ENCODE measurements at regions not wholly inside any gene's neighbourhood (a gene's known extent, or its start where the extent isn't known, plus 50 kb on each side); places are given as distances from the start of the nearest gene placed in this dataset.

DNA sequence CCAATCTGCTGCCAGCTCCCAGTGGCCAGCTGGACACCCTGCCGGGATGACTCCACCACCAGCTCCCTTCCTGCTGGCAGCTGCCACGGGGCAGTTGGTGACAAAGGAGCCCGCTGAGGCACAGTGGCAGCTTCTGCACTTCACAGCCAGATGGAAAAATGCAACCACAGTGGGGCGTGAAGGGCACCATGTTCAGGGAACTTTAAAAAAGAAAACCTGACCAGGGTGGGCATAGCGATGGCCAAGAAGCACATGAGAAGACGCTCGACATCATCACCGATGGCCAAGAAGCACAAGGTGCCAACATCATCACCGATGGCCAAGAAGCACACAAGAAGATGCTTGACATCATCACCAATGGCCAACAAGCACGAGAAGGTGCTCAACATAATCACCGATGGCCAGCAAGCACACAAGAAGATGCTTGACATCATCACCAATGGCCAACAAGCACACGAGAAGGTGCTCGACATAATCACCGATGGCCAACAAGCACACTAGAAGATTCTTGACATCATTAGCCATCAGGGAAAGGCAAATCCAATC lies 243.5 kb downstream of the EIPR1 start:
- Histone ChIP-seq H3F3A (ENCODE audit: insufficient read depth, low read depth) (no peaks in the 10 kb centered on the region), H3K27me3 (ENCODE audit: insufficient read depth, low read depth) (peaks cover 25% of the 10 kb centered on the region), H3K79me2 (ENCODE audit: low read depth) (no peaks in the 10 kb centered on the region), H3K4me3 (no peak overlapping the region), H3K36me3 (ENCODE audit: low read depth) (no peaks in the 10 kb centered on the region), H3K4me1 (replicated peaks; ENCODE audit: insufficient read depth) (no peaks in the 10 kb centered on the region), H3K9me3 (ENCODE audit: insufficient read depth, low read depth) (no peaks in the 10 kb centered on the region; the same call in 1 of the 2 replicates), H3K9me2 (ENCODE audit: insufficient read depth) (no peaks in the 10 kb centered on the region), H3K27ac (no peak overlapping the region), H4K20me1 (ENCODE audit: insufficient read depth) (no peaks in the 10 kb centered on the region), H3K4me2 (no peak overlapping the region), H2AFZ (no peak overlapping the region)
- intact Hi-C loops (cut with micrococcal nuclease; ENCODE audit: unreplicated experiment): no loop called here
- DNase-seq: no peak
- POLR2A ChIA-PET (ENCODE audit: unreplicated experiment): no interaction called here
- CTCF ChIA-PET: no interaction called here
- TF ChIP-seq EZH2 (IDR thresholded peaks at IDR 0.05; ENCODE audit: low read depth) (no peak), CTCF (conservative IDR thresholded peaks at IDR 0.05) (no peak)
- BruUV-seq (replicated peaks): no TSS peak

DNA sequence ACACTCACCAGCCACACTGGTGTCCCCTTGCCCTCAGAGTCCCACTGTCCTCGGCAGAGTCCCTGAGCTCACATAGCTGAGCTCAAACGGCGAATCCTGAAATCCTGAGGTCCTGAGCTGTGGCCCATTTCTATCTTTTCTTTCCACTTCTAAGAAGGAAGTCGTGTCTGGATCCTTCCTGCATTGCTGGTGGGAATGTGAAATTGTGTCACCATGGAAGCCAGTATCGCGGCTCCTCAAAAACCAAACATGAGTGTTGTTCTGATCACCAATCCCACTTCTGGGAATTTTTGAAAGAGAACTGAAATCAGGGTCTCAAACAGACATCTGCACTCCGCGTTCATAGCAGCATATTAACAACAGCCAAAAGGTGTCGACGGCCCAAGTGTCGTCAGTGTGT lies 244.7 kb downstream of the EIPR1 start:
- no peaks in the 10 kb centered on the region for H3K36me3 ChIP-seq (ENCODE audit: low read depth)
- CTCF ChIA-PET: no interaction called here
- no peaks in the 10 kb centered on the region for H3F3A ChIP-seq (ENCODE audit: insufficient read depth, low read depth)
- no peak overlapping the region for H3K4me3 ChIP-seq
- H3K27me3 ChIP-seq (ENCODE audit: insufficient read depth, low read depth): peaks cover 35% of the 10 kb centered on the region
- H3K9me2 ChIP-seq (ENCODE audit: insufficient read depth): no peaks in the 10 kb centered on the region
- POLR2A ChIA-PET (ENCODE audit: unreplicated experiment): no interaction called here
- no peak overlapping the region for H3K27ac ChIP-seq
- H3K4me2 ChIP-seq: no peak overlapping the region
- H4K20me1 ChIP-seq (ENCODE audit: insufficient read depth): no peaks in the 10 kb centered on the region
- no peaks in the 10 kb centered on the region for H3K79me2 ChIP-seq (ENCODE audit: low read depth)
- intact Hi-C loops (cut with micrococcal nuclease; ENCODE audit: unreplicated experiment): no loop called here
- no peak for TF ChIP-seq CTCF (conservative IDR thresholded peaks at IDR 0.05)
- no peak for TF ChIP-seq EZH2 (IDR thresholded peaks at IDR 0.05; ENCODE audit: low read depth)
- H3K9me3 ChIP-seq (ENCODE audit: insufficient read depth, low read depth): no peaks in the 10 kb centered on the region; the same call in 1 of the 2 replicates
- H3K4me1 ChIP-seq (replicated peaks; ENCODE audit: insufficient read depth): no peaks in the 10 kb centered on the region
- BruUV-seq (replicated peaks): no TSS peak
- DNase-seq: no peak
- no peak overlapping the region for H2AFZ ChIP-seq

- no peak overlapping the region for H3K27ac ChIP-seq
- intact Hi-C loops (cut with micrococcal nuclease; ENCODE audit: unreplicated experiment): no loop called here
- TF ChIP-seq CTCF (conservative IDR thresholded peaks at IDR 0.05): no peak
- TF ChIP-seq EZH2 (IDR thresholded peaks at IDR 0.05; ENCODE audit: low read depth): no peak
- no peaks in the 10 kb centered on the region for H3K9me2 ChIP-seq (ENCODE audit: insufficient read depth)
- H3K9me3 ChIP-seq (ENCODE audit: insufficient read depth, low read depth): no peaks in the 10 kb centered on the region; the same call in 1 of the 2 replicates
- H3F3A ChIP-seq (ENCODE audit: insufficient read depth, low read depth): no peaks in the 10 kb centered on the region
- DNase-seq: no peak
- H3K4me1 ChIP-seq (replicated peaks; ENCODE audit: insufficient read depth): no peaks in the 10 kb centered on the region
- no peaks in the 10 kb centered on the region for H4K20me1 ChIP-seq (ENCODE audit: insufficient read depth)
- POLR2A ChIA-PET (ENCODE audit: unreplicated experiment): no interaction called here
- H3K4me3 ChIP-seq: no peak overlapping the region
- CTCF ChIA-PET: no interaction called here
- no peak overlapping the region for H3K4me2 ChIP-seq
- H3K79me2 ChIP-seq (ENCODE audit: low read depth): no peaks in the 10 kb centered on the region
- no TSS peak for BruUV-seq (replicated peaks)
- H2AFZ ChIP-seq: no peak overlapping the region
- peaks cover 38% of the 10 kb centered on the region for H3K27me3 ChIP-seq (ENCODE audit: insufficient read depth, low read depth)
- H3K36me3 ChIP-seq (ENCODE audit: low read depth): no peaks in the 10 kb centered on the region
Measured at GRCh38 chr2:3132466-3132865, 245.2 kb downstream of the EIPR1 start.

Data from PC-9 (cell line).